ENCODE measurements at regions not wholly inside any gene's neighbourhood (a gene's known extent, or its start where the extent isn't known, plus 50 kb on each side); places are given as distances from the start of the nearest gene placed in this dataset.

DNA sequence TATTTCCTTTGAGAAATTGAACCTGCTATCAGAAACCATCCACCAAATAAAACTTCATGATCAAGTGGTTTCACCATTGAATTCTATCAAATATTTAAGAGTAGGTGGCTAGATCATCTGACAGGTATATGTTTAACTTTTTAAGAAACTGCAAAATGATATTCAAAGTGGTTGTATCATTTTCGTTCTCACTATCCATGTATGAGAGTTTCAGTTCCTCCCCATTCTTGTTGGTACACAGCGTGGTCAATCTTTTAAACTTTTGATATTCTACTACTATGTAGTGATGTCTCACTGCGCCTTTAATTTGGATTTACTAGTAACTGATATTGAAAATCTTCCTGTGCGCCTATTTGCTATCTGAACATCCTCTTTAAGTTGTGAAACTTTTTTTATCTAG is 163.7 kb downstream of the CYB561 start:
- no peak for TF ChIP-seq SP1 (IDR thresholded peaks at IDR 0.05)
- no peak for TF ChIP-seq BHLHE40 (IDR thresholded peaks at IDR 0.05; ENCODE audit: borderline replicate concordance)

All from HEK293T (cell line).